Esophagus squamous epithelium (tissue), 4 donors: ENCODE measurements at regions not wholly inside any gene's neighbourhood (a gene's known extent, or its start where the extent isn't known, plus 50 kb on each side); places are given as distances from the start of the nearest gene placed in this dataset.

ENCODE experiments used
- CTCF ChIP-seq, 6 experiments: fragments of 450-650 bp in 4 of 6; fragments of 200-600 bp in 2 of 6; sonication (generic) in 2 of 6; IDR thresholded peaks; one replicate each; pipeline ENCODE4 v1.5.1; 2016 to 2019; ENCODE audit warnings: antibody characterized with exemption in 6 of 6, mild to moderate bottlenecking in 4 of 6, moderate library complexity in 4 of 6
- POLR2A ChIP-seq, 4 donors: fragments of 450-650 bp; IDR thresholded peaks; one replicate each; pipeline ENCODE4 v1.6.1; 2017; ENCODE audit warnings: antibody characterized with exemption in 4 of 4, mild to moderate bottlenecking in 4 of 4, moderate library complexity in 3 of 4

- TF ChIP-seq CTCF (IDR thresholded peaks at IDR 0.05) (no peak), POLR2A (IDR thresholded peaks at IDR 0.05) (no peak)
Measured at GRCh38 chr20:60529149-60529548, 570.9 kb downstream of the CDH26 start.
